ENCODE measurements at regions not wholly inside any gene's neighbourhood (a gene's known extent, or its start where the extent isn't known, plus 50 kb on each side); places are given as distances from the start of the nearest gene placed in this dataset.

DNA sequence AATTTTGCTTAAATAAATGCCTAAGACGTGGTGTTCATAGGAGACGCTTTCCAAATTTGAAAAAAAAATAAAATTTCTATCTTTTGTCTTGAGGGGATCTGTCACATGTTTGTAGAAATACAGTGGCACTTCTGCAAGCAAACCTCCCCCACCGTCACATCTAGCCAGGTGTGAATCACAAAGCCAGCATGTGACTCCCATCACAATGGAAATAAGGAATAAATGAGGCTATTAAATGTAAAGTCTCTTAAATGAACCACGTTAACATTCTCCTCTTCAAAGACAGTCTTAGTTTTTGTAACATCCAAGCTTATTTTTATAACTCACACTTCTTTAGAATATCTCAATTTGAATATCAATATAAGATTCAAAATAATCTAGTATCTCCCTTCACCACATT lies 63.0 kb upstream of the CCSER1 start:
- no peak overlapping the region for H3K4me3 Mint-ChIP-seq

DNA sequence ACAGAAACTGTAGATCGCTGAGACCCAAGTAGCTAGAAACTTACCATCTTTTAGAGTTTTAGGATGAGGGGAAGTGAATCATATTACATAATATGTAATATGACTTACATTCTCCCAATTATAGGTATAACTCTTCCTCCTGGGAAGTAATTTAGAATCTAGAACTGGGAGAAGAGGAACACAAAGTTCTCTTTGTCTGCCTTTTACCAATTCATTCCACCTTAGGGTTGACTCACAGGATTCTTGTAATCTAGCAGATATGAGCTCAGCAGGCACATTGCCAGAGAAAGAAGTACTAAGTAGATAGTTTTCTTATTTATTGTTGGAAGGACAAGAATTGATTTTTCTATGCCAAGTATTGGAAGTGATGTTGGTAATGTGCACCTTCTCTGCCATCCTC lies 58.0 kb upstream of the CCSER1 start:
- Mint-ChIP-seq H3K27me3 (ENCODE audit: low read depth) (no peaks in the 10 kb centered on the region), H3K4me3 (no peak overlapping the region), H3K9me3 (peaks cover 14% of the 10 kb centered on the region), H3K36me3 (no peaks in the 10 kb centered on the region), H3K27ac (no peak overlapping the region), H3K4me1 (peaks cover 6% of the 10 kb centered on the region)
- ChIA-PET CTCF (no interaction called here), POLR2A (no interaction called here)
- ATAC-seq: no peak
- no peak for DNase-seq (ENCODE audit: low spot score)
- TF ChIP-seq, protein P1, sequence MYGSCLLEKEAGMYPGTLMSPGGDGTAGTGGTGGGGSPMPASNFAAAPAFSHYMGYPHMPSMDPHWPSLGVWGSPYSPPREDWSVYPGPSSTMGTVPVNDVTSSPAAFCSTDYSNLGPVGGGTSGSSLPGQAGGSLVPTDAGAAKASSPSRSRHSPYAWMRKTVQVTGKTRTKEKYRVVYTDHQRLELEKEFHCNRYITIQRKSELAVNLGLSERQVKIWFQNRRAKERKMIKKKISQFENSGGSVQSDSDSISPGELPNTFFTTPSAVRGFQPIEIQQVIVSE (CRISPR knock-in tag; IDR thresholded peaks at IDR 0.05; ENCODE audit: borderline replicate concordance): no peak
- TF ChIP-seq, protein P2, sequence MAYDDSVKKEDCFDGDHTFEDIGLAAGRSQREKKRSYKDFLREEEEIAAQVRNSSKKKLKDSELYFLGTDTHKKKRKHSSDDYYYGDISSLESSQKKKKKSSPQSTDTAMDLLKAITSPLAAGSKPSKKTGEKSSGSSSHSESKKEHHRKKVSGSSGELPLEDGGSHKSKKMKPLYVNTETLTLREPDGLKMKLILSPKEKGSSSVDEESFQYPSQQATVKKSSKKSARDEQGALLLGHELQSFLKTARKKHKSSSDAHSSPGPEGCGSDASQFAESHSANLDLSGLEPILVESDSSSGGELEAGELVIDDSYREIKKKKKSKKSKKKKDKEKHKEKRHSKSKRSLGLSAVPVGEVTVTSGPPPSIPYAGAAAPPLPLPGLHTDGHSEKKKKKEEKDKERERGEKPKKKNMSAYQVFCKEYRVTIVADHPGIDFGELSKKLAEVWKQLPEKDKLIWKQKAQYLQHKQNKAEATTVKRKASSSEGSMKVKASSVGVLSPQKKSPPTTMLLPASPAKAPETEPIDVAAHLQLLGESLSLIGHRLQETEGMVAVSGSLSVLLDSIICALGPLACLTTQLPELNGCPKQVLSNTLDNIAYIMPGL (CRISPR knock-in tag; IDR thresholded peaks at IDR 0.05): no peak
- TF ChIP-seq, protein P3, sequence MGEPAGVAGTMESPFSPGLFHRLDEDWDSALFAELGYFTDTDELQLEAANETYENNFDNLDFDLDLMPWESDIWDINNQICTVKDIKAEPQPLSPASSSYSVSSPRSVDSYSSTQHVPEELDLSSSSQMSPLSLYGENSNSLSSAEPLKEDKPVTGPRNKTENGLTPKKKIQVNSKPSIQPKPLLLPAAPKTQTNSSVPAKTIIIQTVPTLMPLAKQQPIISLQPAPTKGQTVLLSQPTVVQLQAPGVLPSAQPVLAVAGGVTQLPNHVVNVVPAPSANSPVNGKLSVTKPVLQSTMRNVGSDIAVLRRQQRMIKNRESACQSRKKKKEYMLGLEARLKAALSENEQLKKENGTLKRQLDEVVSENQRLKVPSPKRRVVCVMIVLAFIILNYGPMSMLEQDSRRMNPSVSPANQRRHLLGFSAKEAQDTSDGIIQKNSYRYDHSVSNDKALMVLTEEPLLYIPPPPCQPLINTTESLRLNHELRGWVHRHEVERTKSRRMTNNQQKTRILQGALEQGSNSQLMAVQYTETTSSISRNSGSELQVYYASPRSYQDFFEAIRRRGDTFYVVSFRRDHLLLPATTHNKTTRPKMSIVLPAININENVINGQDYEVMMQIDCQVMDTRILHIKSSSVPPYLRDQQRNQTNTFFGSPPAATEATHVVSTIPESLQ (CRISPR knock-in tag; IDR thresholded peaks at IDR 0.05): no peak

More for the DNA sequence above, 63.0 kb upstream of the CCSER1 start:
- no peak for DNase-seq (ENCODE audit: low spot score)
- Mint-ChIP-seq H3K9me3 (peaks cover 14% of the 10 kb centered on the region), H3K36me3 (no peaks in the 10 kb centered on the region), H3K27me3 (ENCODE audit: low read depth) (no peaks in the 10 kb centered on the region), H3K27ac (no peak overlapping the region), H3K4me1 (peaks cover 24% of the 10 kb centered on the region)
- ChIA-PET POLR2A (no interaction called here), CTCF (no interaction called here)
- no peak for TF ChIP-seq ETV6 (CRISPR knock-in tag; IDR thresholded peaks at IDR 0.05)
- TF ChIP-seq GRHL2 (CRISPR knock-in tag; IDR thresholded peaks at IDR 0.05; ENCODE audit: insufficient replicate concordance, severe bottlenecking): no peak
- TF ChIP-seq, protein P4, sequence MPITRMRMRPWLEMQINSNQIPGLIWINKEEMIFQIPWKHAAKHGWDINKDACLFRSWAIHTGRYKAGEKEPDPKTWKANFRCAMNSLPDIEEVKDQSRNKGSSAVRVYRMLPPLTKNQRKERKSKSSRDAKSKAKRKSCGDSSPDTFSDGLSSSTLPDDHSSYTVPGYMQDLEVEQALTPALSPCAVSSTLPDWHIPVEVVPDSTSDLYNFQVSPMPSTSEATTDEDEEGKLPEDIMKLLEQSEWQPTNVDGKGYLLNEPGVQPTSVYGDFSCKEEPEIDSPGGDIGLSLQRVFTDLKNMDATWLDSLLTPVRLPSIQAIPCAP (CRISPR knock-in tag; IDR thresholded peaks at IDR 0.05): no peak
- no peak for TF ChIP-seq ZNF317 (CRISPR knock-in tag; IDR thresholded peaks at IDR 0.05; ENCODE audit: borderline replicate concordance, low read depth)
- no peak for ATAC-seq

DNA sequence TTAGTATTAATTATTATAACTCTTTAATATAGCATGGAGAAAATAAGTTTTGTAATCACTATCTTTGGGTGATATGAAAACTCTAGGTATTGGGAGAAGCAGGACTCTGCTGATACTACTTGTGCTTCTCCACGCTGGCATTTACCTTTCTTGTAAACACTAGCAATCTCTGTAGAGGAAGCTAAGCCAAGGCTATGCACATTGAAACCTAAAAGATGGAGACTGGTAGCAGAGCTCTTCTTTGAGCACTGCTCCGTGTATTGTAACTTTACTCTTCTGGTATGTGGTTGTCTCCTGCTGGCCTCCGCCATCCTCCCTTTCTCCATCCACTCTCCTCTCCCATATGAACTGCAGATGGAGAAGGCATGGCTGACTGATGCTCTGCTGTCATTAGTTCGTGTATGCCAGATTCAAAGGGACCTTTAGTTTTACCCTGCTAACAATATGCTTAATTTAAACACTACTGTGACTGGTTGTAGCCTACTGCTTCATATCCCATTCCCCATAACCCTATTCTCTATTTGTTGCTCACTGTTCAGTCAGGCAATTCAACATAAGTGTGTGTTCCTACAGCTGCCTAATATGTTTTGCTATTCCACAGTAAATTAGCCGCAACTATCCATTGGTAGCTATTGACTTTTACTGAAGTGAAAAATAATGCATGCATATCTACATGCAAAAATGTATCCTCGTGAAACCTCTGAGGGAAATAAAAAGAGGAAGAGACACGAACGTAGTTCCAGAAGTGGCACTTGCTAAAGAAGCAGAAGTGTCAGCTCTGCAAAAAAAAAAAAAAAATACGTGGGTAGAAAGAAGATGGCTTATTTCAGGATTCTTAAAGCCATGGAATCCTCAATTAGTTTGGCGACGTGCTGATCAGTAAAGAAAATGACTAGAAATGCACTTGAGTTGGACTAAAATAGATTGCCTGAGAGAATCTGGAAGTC lies 55.6 kb upstream of the CCSER1 start:
- TF ChIP-seq ZNF232 (CRISPR knock-in tag; IDR thresholded peaks at IDR 0.05) (no peak), FOXP1 (CRISPR knock-in tag; IDR thresholded peaks at IDR 0.05; ENCODE audit: borderline replicate concordance) (no peak), ATF1 (CRISPR knock-in tag; IDR thresholded peaks at IDR 0.05) (no peak), ZNF263 (CRISPR knock-in tag; IDR thresholded peaks at IDR 0.05; ENCODE audit: low read depth) (no peak), ZNF671 (CRISPR knock-in tag; IDR thresholded peaks at IDR 0.05) (no peak), ZNF121 (CRISPR knock-in tag; IDR thresholded peaks at IDR 0.05) (no peak), TEAD4 (CRISPR knock-in tag; IDR thresholded peaks at IDR 0.05) (no peak), RELA (CRISPR knock-in tag; IDR thresholded peaks at IDR 0.05; ENCODE audit: borderline replicate concordance) (no peak), NFE2L1 (CRISPR knock-in tag; IDR thresholded peaks at IDR 0.05) (no peak)
- TF ChIP-seq, protein P5, sequence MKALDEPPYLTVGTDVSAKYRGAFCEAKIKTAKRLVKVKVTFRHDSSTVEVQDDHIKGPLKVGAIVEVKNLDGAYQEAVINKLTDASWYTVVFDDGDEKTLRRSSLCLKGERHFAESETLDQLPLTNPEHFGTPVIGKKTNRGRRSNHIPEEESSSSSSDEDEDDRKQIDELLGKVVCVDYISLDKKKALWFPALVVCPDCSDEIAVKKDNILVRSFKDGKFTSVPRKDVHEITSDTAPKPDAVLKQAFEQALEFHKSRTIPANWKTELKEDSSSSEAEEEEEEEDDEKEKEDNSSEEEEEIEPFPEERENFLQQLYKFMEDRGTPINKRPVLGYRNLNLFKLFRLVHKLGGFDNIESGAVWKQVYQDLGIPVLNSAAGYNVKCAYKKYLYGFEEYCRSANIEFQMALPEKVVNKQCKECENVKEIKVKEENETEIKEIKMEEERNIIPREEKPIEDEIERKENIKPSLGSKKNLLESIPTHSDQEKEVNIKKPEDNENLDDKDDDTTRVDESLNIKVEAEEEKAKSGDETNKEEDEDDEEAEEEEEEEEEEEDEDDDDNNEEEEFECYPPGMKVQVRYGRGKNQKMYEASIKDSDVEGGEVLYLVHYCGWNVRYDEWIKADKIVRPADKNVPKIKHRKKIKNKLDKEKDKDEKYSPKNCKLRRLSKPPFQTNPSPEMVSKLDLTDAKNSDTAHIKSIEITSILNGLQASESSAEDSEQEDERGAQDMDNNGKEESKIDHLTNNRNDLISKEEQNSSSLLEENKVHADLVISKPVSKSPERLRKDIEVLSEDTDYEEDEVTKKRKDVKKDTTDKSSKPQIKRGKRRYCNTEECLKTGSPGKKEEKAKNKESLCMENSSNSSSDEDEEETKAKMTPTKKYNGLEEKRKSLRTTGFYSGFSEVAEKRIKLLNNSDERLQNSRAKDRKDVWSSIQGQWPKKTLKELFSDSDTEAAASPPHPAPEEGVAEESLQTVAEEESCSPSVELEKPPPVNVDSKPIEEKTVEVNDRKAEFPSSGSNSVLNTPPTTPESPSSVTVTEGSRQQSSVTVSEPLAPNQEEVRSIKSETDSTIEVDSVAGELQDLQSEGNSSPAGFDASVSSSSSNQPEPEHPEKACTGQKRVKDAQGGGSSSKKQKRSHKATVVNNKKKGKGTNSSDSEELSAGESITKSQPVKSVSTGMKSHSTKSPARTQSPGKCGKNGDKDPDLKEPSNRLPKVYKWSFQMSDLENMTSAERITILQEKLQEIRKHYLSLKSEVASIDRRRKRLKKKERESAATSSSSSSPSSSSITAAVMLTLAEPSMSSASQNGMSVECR (CRISPR knock-in tag; IDR thresholded peaks at IDR 0.05; ENCODE audit: borderline replicate concordance): no peak
- CTCF ChIA-PET: no interaction called here
- DNase-seq (ENCODE audit: low spot score) (no peak), ATAC-seq (no peak)
- Mint-ChIP-seq H3K36me3 (no peaks in the 10 kb centered on the region), H3K27me3 (ENCODE audit: low read depth) (no peaks in the 10 kb centered on the region), H3K9me3 (peaks cover 14% of the 10 kb centered on the region), H3K27ac (no peak overlapping the region), H3K4me3 (no peak overlapping the region), H3K4me1 (peaks cover 9% of the 10 kb centered on the region)
- POLR2A ChIA-PET: no interaction called here
